ENCODE measurements at regions not wholly inside any gene's neighbourhood (a gene's known extent, or its start where the extent isn't known, plus 50 kb on each side); places are given as distances from the start of the nearest gene placed in this dataset.

DNA sequence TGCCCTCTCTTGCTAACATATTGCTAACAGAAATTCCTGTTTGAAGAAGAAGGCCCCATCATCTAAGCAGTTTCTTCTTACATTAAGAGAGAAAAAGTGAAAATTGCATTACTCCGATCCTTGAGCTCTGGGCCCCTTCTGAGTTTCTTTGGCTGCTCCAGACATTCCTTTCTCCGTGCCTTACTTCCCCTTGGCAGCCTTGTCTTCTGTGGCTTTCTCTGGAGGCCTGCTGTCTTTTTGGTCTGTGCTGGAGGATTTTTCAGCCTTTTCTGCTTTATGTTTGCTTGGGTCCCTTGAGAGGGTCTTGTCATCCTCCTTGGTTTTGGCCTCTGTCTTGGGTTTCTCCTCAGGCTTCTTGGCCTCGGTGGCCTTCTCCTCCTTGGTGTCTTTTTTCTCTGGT is 378.8 kb upstream of the CHD6 start:
- Histone ChIP-seq H3K9me3 (no peaks in the 10 kb centered on the region), H3K27ac (ENCODE audit: low read length) (no peak overlapping the region), H3K4me1 (ENCODE audit: control insufficient read depth in 1 of 2, extremely low read depth in 1 of 2, insufficient read depth in 2 of 2, low read length in 2 of 2) (no peaks in the 10 kb centered on the region), H3K4me3 (ENCODE audit: control insufficient read depth in 1 of 2, extremely low read depth in 1 of 2, low read length in 1 of 2) (no peak overlapping the region), H3K36me3 (ENCODE audit: control insufficient read depth in 2 of 2, extremely low read depth in 1 of 2, insufficient read depth in 1 of 2, low read length in 1 of 2) (no peaks in the 10 kb centered on the region), H3K27me3 (replicated peaks in 1 of 2; ENCODE audit: control insufficient read depth in 2 of 2, extremely low read depth in 1 of 2, insufficient read depth in 2 of 2, low read length in 1 of 2) (peaks cover 0 to 9% of the 10 kb centered on the region in 2 experiments)
- CTCF ChIA-PET: interaction anchor here in 1 of 2 donors (0.6 kb wide), 1 partner anchor 1419 kb away, joined by 7 read pairs; no protein-coding TSS in a partner anchor
- no peak overlapping the region for H3K27ac Mint-ChIP-seq
- H3K9me3 Mint-ChIP-seq: peaks cover 4 to 11% (median 9%) of the 10 kb centered on the region in 3 donors
- no peak for ATAC-seq (replicated peaks in 1 of 4)
- peaks cover 0 to 3% of the 10 kb centered on the region in 2 donors for H3K27me3 Mint-ChIP-seq
- no peaks in the 10 kb centered on the region for H3K36me3 Mint-ChIP-seq
- H3K4me3 Mint-ChIP-seq: no peak overlapping the region
- WGBS (ENCODE audit: insufficient coverage): 80% methylated on average over 2 of the region's 3 CpGs
- DNase-seq: no peak
- POLR2A ChIA-PET: no interaction called here
- no peaks in the 10 kb centered on the region for H3K4me1 Mint-ChIP-seq

DNA sequence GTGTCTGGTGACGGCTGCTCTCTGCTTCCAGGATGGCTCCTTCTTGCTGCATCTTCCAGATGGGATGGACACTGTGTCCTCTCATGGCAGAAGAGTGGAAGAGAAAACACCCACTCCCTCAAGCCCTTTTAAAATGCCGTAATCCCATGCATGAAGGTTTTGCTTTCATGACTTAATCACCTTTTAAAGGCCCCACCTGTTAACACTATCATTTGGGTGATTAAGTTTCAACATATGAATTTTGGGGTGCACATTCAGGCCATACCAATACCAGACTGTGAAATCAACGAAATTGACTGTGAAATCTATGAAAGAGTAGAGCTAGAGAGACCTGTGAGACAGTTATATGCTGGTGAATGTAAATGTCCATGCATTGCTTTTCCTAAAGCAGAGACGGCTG is 374.3 kb upstream of the CHD6 start:
- Histone ChIP-seq H3K4me1 (ENCODE audit: control insufficient read depth in 1 of 2, extremely low read depth in 1 of 2, insufficient read depth in 2 of 2, low read length in 2 of 2) (no peaks in the 10 kb centered on the region), H3K9me3 (no peaks in the 10 kb centered on the region), H3K4me3 (ENCODE audit: control insufficient read depth in 1 of 2, extremely low read depth in 1 of 2, low read length in 1 of 2) (no peak overlapping the region), H3K36me3 (ENCODE audit: control insufficient read depth in 2 of 2, extremely low read depth in 1 of 2, insufficient read depth in 1 of 2, low read length in 1 of 2) (no peaks in the 10 kb centered on the region), H3K27ac (ENCODE audit: low read length) (no peak overlapping the region), H3K27me3 (replicated peaks in 1 of 2; ENCODE audit: control insufficient read depth in 2 of 2, extremely low read depth in 1 of 2, insufficient read depth in 2 of 2, low read length in 1 of 2) (no peaks in the 10 kb centered on the region)
- Mint-ChIP-seq H3K36me3 (no peaks in the 10 kb centered on the region), H3K4me3 (no peak overlapping the region), H3K4me1 (no peaks in the 10 kb centered on the region), H3K27me3 (peaks cover 3 to 4% of the 10 kb centered on the region in 2 donors), H3K27ac (no peak overlapping the region), H3K9me3 (peaks cover 0 to 4% (median 3%) of the 10 kb centered on the region in 3 donors)
- ChIA-PET POLR2A (no interaction called here), CTCF (no interaction called here)
- ATAC-seq (replicated peaks in 1 of 4) (no peak), DNase-seq (no peak)
- 100% methylated on average over 1 of the region's 4 CpGs for WGBS (ENCODE audit: insufficient coverage)

GRCh38 chr20:41991412-41991811 is 373.2 kb upstream of the CHD6 start:
- no peaks in the 10 kb centered on the region for H3K27me3 ChIP-seq (replicated peaks in 1 of 2; ENCODE audit: control insufficient read depth in 2 of 2, extremely low read depth in 1 of 2, insufficient read depth in 2 of 2, low read length in 1 of 2)
- no peaks in the 10 kb centered on the region for H3K36me3 ChIP-seq (ENCODE audit: control insufficient read depth in 2 of 2, extremely low read depth in 1 of 2, insufficient read depth in 1 of 2, low read length in 1 of 2)
- no CpG with 5 or more reads among the region's 1 CpG for WGBS (ENCODE audit: insufficient coverage)
- H3K4me1 Mint-ChIP-seq: no peaks in the 10 kb centered on the region
- no peaks in the 10 kb centered on the region for H3K9me3 ChIP-seq
- DNase-seq (no peak), ATAC-seq (replicated peaks in 1 of 4) (no peak)
- POLR2A ChIA-PET: no interaction called here
- H3K27me3 Mint-ChIP-seq: peaks cover 0 to 4% of the 10 kb centered on the region in 2 donors
- H3K36me3 Mint-ChIP-seq: no peaks in the 10 kb centered on the region
- no peaks in the 10 kb centered on the region for H3K4me1 ChIP-seq (ENCODE audit: control insufficient read depth in 1 of 2, extremely low read depth in 1 of 2, insufficient read depth in 2 of 2, low read length in 2 of 2)
- no peak overlapping the region for H3K27ac Mint-ChIP-seq
- no peak overlapping the region for H3K27ac ChIP-seq (ENCODE audit: low read length)
- H3K9me3 Mint-ChIP-seq: peaks cover 0 to 6% (median 0%) of the 10 kb centered on the region in 3 donors
- no peak overlapping the region for H3K4me3 Mint-ChIP-seq
- CTCF ChIA-PET: no interaction called here
- no peak overlapping the region for H3K4me3 ChIP-seq (ENCODE audit: control insufficient read depth in 1 of 2, extremely low read depth in 1 of 2, low read length in 1 of 2)

- H3K27me3 ChIP-seq (replicated peaks in 1 of 2; ENCODE audit: control insufficient read depth in 2 of 2, extremely low read depth in 1 of 2, insufficient read depth in 2 of 2, low read length in 1 of 2): no peaks in the 10 kb centered on the region
- no peaks in the 10 kb centered on the region for H3K4me1 ChIP-seq (ENCODE audit: control insufficient read depth in 1 of 2, extremely low read depth in 1 of 2, insufficient read depth in 2 of 2, low read length in 2 of 2)
- ChIA-PET CTCF (no interaction called here), POLR2A (no interaction called here)
- Mint-ChIP-seq H3K4me3 (no peak overlapping the region), H3K9me3 (peaks cover 0 to 6% (median 0%) of the 10 kb centered on the region in 3 donors), H3K27me3 (peaks cover 0 to 4% of the 10 kb centered on the region in 2 donors), H3K4me1 (no peaks in the 10 kb centered on the region), H3K36me3 (no peaks in the 10 kb centered on the region), H3K27ac (no peak overlapping the region)
- no peaks in the 10 kb centered on the region for H3K9me3 ChIP-seq
- no peak overlapping the region for H3K27ac ChIP-seq (ENCODE audit: low read length)
- 46% methylated on average over 3 of the region's 10 CpGs for WGBS (ENCODE audit: insufficient coverage)
- ATAC-seq (replicated peaks in 1 of 4) (no peak), DNase-seq (no peak)
- no peaks in the 10 kb centered on the region for H3K36me3 ChIP-seq (ENCODE audit: control insufficient read depth in 2 of 2, extremely low read depth in 1 of 2, insufficient read depth in 1 of 2, low read length in 1 of 2)
- no peak overlapping the region for H3K4me3 ChIP-seq (ENCODE audit: control insufficient read depth in 1 of 2, extremely low read depth in 1 of 2, low read length in 1 of 2)
These were observed 371.9 kb upstream of the CHD6 start for GRCh38 chr20:41989935-41990635.

DNA sequence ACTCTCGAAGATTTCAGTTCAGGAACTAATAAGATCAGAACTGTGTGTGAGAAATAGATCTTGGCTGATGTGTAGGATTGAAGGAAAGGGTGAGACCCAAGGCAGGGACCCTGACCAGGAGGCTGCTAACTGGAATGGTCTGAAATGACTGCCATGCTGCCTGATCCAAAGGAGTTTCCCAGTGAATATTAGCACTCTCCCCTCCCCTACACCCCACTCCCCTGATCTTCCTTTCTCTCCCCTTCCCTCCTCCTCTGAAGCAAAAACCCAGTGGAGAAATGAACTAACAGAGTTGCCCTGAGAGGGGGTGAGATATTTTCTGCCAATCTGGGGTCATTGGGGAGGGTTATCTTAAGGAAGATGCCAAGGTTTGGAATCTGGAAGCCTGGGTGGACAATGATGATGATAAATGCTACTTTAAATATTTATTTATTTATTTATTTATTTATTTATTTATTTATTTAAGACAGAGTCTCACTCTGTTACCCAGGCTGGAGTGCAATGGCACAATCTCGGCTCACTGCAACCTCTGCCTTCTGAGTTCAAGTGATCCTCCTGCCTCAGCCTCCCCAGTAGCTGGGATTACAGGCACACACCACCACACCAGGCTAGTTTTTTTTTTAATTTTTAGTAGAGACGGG is 371.0 kb upstream of the CHD6 start:
- Histone ChIP-seq H3K27me3 (replicated peaks in 1 of 2; ENCODE audit: control insufficient read depth in 2 of 2, extremely low read depth in 1 of 2, insufficient read depth in 2 of 2, low read length in 1 of 2) (no peaks in the 10 kb centered on the region), H3K4me1 (ENCODE audit: control insufficient read depth in 1 of 2, extremely low read depth in 1 of 2, insufficient read depth in 2 of 2, low read length in 2 of 2) (no peaks in the 10 kb centered on the region), H3K27ac (ENCODE audit: low read length) (no peak overlapping the region), H3K36me3 (ENCODE audit: control insufficient read depth in 2 of 2, extremely low read depth in 1 of 2, insufficient read depth in 1 of 2, low read length in 1 of 2) (no peaks in the 10 kb centered on the region), H3K4me3 (ENCODE audit: control insufficient read depth in 1 of 2, extremely low read depth in 1 of 2, low read length in 1 of 2) (no peak overlapping the region), H3K9me3 (no peaks in the 10 kb centered on the region)
- Mint-ChIP-seq H3K4me1 (no peaks in the 10 kb centered on the region), H3K27ac (no peak overlapping the region), H3K27me3 (peaks cover 0 to 4% of the 10 kb centered on the region in 2 donors), H3K36me3 (no peaks in the 10 kb centered on the region), H3K9me3 (peaks cover 0 to 6% (median 4%) of the 10 kb centered on the region in 3 donors), H3K4me3 (no peak overlapping the region)
- ChIA-PET CTCF (no interaction called here), POLR2A (no interaction called here)
- DNase-seq (no peak), ATAC-seq (replicated peaks in 1 of 4) (no peak)
- WGBS (ENCODE audit: insufficient coverage): no CpG with 5 or more reads among the region's 3 CpGs

GRCh38 chr20:41984031-41984430 is 365.9 kb upstream of the CHD6 start:
- H3K4me1 ChIP-seq (ENCODE audit: control insufficient read depth in 1 of 2, extremely low read depth in 1 of 2, insufficient read depth in 2 of 2, low read length in 2 of 2): no peaks in the 10 kb centered on the region
- H3K27ac Mint-ChIP-seq: no peak overlapping the region
- peaks cover 0 to 8% (median 6%) of the 10 kb centered on the region in 3 donors for H3K9me3 Mint-ChIP-seq
- H3K27me3 Mint-ChIP-seq: no peaks in the 10 kb centered on the region
- H3K4me3 Mint-ChIP-seq: no peak overlapping the region
- no peaks in the 10 kb centered on the region for H3K36me3 ChIP-seq (ENCODE audit: control insufficient read depth in 2 of 2, extremely low read depth in 1 of 2, insufficient read depth in 1 of 2, low read length in 1 of 2)
- no peaks in the 10 kb centered on the region for H3K9me3 ChIP-seq
- no peak for DNase-seq
- no peak for ATAC-seq (replicated peaks in 1 of 4)
- CTCF ChIA-PET: no interaction called here
- POLR2A ChIA-PET: no interaction called here
- no peak overlapping the region for H3K4me3 ChIP-seq (ENCODE audit: control insufficient read depth in 1 of 2, extremely low read depth in 1 of 2, low read length in 1 of 2)
- 0% methylated on average over 1 of the region's 2 CpGs for WGBS (ENCODE audit: insufficient coverage)
- H3K27ac ChIP-seq (ENCODE audit: low read length): no peak overlapping the region
- H3K36me3 Mint-ChIP-seq: no peaks in the 10 kb centered on the region
- no peaks in the 10 kb centered on the region for H3K4me1 Mint-ChIP-seq
- H3K27me3 ChIP-seq (replicated peaks in 1 of 2; ENCODE audit: control insufficient read depth in 2 of 2, extremely low read depth in 1 of 2, insufficient read depth in 2 of 2, low read length in 1 of 2): no peaks in the 10 kb centered on the region
